Mesendoderm (in vitro differentiated cells): ENCODE measurements at regions not wholly inside any gene's neighbourhood (a gene's known extent, or its start where the extent isn't known, plus 50 kb on each side); places are given as distances from the start of the nearest gene placed in this dataset.

Experiments used
- DNase-seq: peaks from one replicate; pipeline ENCODE4 v3.0.0; 2013
- H2AK5ac ChIP-seq: 2 replicates; pipeline ENCODE4 v1.6.1; 2013; ENCODE audit warnings: low read length, inconsistent platforms
- H2BK120ac ChIP-seq: 2 replicates; pipeline ENCODE4 v1.6.1; 2013; ENCODE audit warnings: low read depth, mild to moderate bottlenecking, low read length, moderate library complexity, mixed read lengths
- H2BK15ac ChIP-seq: replicated peaks from 2 replicates; pipeline ENCODE4 v1.6.1; 2013; ENCODE audit warnings: low read depth, mild to moderate bottlenecking, moderate library complexity
- H2BK5ac ChIP-seq: 2 replicates; pipeline ENCODE4 v1.6.1; 2013; ENCODE audit warnings: low read length, inconsistent platforms
- H3K18ac ChIP-seq: 2 replicates; pipeline ENCODE4 v1.6.1; 2013; ENCODE audit warnings: mild to moderate bottlenecking, low read length, mixed read lengths
- H3K23ac ChIP-seq: one replicate; pipeline ENCODE4 v1.6.1; 2013; ENCODE audit warnings: low read length
- H3K27ac ChIP-seq: 2 replicates; pipeline ENCODE4 v1.5.1; 2013; ENCODE audit warnings: low read depth, mild to moderate bottlenecking, inconsistent platforms, low read length, moderate library complexity
- H3K27me3 ChIP-seq: 2 replicates; pipeline ENCODE4 v1.6.1; 2013; ENCODE audit warnings: low read length, control low read depth, mild to moderate bottlenecking, inconsistent platforms; ENCODE audit not compliant: insufficient read depth, poor library complexity
- H3K36me3 ChIP-seq: 2 replicates; pipeline ENCODE4 v1.6.1; 2013; ENCODE audit warnings: low read length, inconsistent platforms; ENCODE audit not compliant: control insufficient read depth, insufficient read depth
- H3K4ac ChIP-seq: one replicate; pipeline ENCODE4 v1.6.1; 2013; ENCODE audit warnings: low read depth, mild to moderate bottlenecking, low read length, moderate library complexity
- H3K4me1 ChIP-seq: 2 replicates; pipeline ENCODE4 v1.6.1; 2013; ENCODE audit warnings: low read depth, low read length, inconsistent platforms; ENCODE audit not compliant: control insufficient read depth
- H3K4me2 ChIP-seq: 2 replicates; pipeline ENCODE4 v1.6.1; 2013; ENCODE audit warnings: low read length
- H3K4me3 ChIP-seq: 2 replicates; pipeline ENCODE4 v1.5.1; 2013; ENCODE audit warnings: mild to moderate bottlenecking, low read length
- H3K56ac ChIP-seq: one replicate; pipeline ENCODE4 v1.6.1; 2013; ENCODE audit warnings: low read length
- H3K79me1 ChIP-seq: 2 replicates; pipeline ENCODE4 v1.6.1; 2013; ENCODE audit warnings: low read length, inconsistent platforms
- H3K79me2 ChIP-seq: 2 replicates; pipeline ENCODE4 v1.6.1; 2013; ENCODE audit warnings: mild to moderate bottlenecking, low read length; ENCODE audit not compliant: control insufficient read depth, insufficient read depth
- H3K9ac ChIP-seq: 2 replicates; pipeline ENCODE4 v1.6.1; 2013; ENCODE audit warnings: low read length, inconsistent platforms
- H4K5ac ChIP-seq: one replicate; pipeline ENCODE4 v1.6.1; 2013; ENCODE audit warnings: low read length
- H4K8ac ChIP-seq: one replicate; pipeline ENCODE4 v1.6.1; 2013; ENCODE audit warnings: low read depth, mild to moderate bottlenecking, control low read depth, low read length, moderate library complexity
- WGBS: extraction: QIAGEN DNeasy Blood & Tissue Kit; methylation state at CpG from one replicate; pipeline ENCODE4 v1.1.7; 2013; ENCODE audit warnings: low lambda C conversion rate, missing lambda C conversion rate; ENCODE audit not compliant: insufficient coverage; ENCODE audit errors: extremely low coverage; 5-methylcytosine and 5-hydroxymethylcytosine counted together

DNA sequence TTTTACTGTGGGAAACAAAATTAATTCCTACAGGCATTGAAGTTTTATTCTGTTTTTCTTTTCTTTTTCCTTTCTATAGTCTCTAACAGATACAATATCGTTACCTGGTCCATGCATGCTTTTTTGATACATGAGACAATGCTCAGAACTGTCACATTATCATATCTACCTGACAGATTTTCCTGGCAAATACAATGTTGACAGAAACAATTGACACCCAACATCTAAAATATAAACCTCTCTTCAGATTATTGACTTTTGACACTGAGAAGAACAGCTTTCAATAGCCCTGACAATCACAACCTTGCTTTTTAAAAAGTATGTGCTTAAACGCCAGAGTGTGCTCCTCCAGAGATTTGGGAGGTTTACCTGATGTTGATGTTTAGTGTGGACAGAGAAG is 2334.6 kb upstream of the WWC1 start:
- H3K4ac ChIP-seq: no peak overlapping the region
- no CpG with 5 or more reads among the region's 2 CpGs for WGBS
- no peak overlapping the region for H4K8ac ChIP-seq
- no peak for DNase-seq
- no peak overlapping the region for H3K9ac ChIP-seq
- H2AK5ac ChIP-seq: no peak overlapping the region
- no peaks in the 10 kb centered on the region for H3K79me1 ChIP-seq
- H3K27ac ChIP-seq: no peak overlapping the region
- no peak overlapping the region for H2BK5ac ChIP-seq
- H3K18ac ChIP-seq: no peak overlapping the region
- H2BK15ac ChIP-seq: no peak overlapping the region
- no peak overlapping the region for H3K56ac ChIP-seq
- H3K4me2 ChIP-seq: no peak overlapping the region
- H3K27me3 ChIP-seq: no peaks in the 10 kb centered on the region
- no peak overlapping the region for H3K23ac ChIP-seq
- no peak overlapping the region for H3K4me3 ChIP-seq
- no peaks in the 10 kb centered on the region for H3K4me1 ChIP-seq
- no peaks in the 10 kb centered on the region for H3K36me3 ChIP-seq
- H3K79me2 ChIP-seq: no peaks in the 10 kb centered on the region
- H4K5ac ChIP-seq: no peak overlapping the region
- H2BK120ac ChIP-seq: no peak overlapping the region

DNA sequence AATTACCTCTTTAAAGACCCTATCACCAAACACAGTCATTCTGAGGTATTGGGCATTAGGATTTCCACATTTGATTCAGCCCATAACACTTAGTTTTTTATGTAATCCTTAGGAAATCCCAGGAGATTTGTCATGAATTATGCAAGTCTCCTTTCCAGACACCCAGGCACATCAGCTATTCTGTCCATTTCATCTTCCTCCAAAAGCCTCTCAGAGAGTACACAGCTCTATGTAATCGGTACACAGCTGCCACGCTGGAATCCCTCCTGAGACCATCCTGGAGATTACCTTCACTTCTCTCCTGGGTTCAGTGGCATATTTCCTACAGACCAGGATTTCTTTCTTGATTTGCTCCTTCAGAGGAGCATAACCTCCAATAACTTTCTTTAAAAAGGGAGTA is 2309.8 kb upstream of the WWC1 start:
- Histone ChIP-seq H3K79me2 (no peaks in the 10 kb centered on the region), H3K4me1 (no peaks in the 10 kb centered on the region), H3K18ac (no peak overlapping the region), H2BK5ac (no peak overlapping the region), H2AK5ac (no peak overlapping the region), H2BK15ac (no peak overlapping the region), H3K56ac (no peak overlapping the region), H3K27me3 (no peaks in the 10 kb centered on the region), H3K4me3 (no peak overlapping the region), H3K23ac (no peak overlapping the region), H4K8ac (no peak overlapping the region), H3K4ac (no peak overlapping the region), H3K9ac (no peak overlapping the region), H3K36me3 (no peaks in the 10 kb centered on the region), H4K5ac (no peak overlapping the region), H3K27ac (no peak overlapping the region), H3K4me2 (no peak overlapping the region), H2BK120ac (no peak overlapping the region), H3K79me1 (no peaks in the 10 kb centered on the region)
- no CpG with 5 or more reads among the region's 2 CpGs for WGBS
- DNase-seq: no peak

DNA sequence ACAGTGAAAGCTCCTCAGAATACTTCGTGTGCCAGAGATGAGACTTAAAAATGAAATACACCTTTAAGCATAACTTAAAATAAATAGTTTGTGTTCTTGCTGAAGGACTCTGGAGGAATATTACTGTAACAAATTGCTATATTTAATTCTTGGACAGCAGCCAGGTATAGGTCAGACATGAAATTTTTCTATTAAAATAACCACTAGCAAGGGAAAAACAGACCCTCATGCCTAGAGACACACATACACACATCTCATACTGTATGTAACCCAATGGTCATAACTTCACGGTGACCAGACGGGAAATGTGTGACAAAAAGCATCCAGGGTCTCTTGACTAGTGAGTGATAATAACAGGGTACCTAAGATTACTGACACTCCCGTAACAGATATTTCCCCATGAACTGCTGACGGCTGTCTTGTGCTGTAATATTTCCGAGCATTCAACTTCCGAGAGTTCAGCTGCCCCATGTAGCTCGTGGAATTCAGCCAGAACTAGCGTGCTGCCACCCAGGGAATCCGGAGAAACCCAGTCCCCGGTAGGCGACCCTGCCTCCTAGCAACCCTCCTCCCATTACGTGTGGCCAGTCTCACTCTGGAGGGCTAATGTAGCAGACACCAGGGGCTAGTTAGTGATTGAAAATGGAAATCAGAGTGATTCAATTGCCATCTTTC is 2295.1 kb upstream of the WWC1 start:
- Histone ChIP-seq H2BK15ac (no peak overlapping the region), H3K79me2 (no peaks in the 10 kb centered on the region), H3K36me3 (no peaks in the 10 kb centered on the region), H2BK5ac (no peak overlapping the region), H4K5ac (no peak overlapping the region), H3K18ac (no peak overlapping the region), H3K27me3 (no peaks in the 10 kb centered on the region), H3K23ac (no peak overlapping the region), H3K4ac (no peak overlapping the region), H2AK5ac (no peak overlapping the region), H3K56ac (no peak overlapping the region), H4K8ac (no peak overlapping the region), H3K79me1 (no peaks in the 10 kb centered on the region), H2BK120ac (no peak overlapping the region), H3K4me1 (no peaks in the 10 kb centered on the region), H3K27ac (no peak overlapping the region), H3K4me3 (no peak overlapping the region), H3K9ac (no peak overlapping the region), H3K4me2 (no peak overlapping the region)
- DNase-seq: no peak
- WGBS: no CpG with 5 or more reads among the region's 13 CpGs

DNA sequence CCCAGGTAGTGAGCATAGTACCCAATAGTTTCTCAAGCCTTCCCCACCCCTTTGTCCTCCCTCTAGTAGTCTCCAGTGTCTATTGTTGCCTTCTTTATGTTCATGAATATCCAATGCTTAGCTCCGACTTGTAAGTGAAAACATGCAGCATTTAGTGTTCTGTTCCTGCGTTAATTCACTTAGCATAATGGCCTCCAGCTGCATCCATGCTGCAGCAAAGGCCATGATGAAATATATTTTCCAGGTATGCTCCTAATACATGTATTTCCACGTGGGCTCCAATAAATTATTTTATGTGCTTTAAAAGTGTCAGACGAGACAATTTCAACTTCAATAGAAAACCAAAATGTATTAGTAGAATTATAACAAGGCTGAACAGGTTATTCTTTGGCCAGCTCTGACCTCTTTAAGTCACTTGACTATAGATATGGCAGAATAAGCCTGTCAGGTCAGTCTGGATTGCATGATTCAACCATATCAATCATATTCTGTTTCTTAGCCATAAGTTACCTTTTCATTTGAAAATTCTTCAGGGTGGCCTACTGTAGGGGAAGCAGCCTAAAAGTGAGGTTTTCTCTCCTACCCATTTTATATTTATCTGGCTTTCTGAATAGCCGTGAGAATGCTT is 2291.6 kb upstream of the WWC1 start:
- Histone ChIP-seq H3K27me3 (no peaks in the 10 kb centered on the region), H3K18ac (no peak overlapping the region), H3K4me2 (no peak overlapping the region), H3K4me1 (no peaks in the 10 kb centered on the region), H3K56ac (no peak overlapping the region), H3K36me3 (no peaks in the 10 kb centered on the region), H3K9ac (no peak overlapping the region), H3K4ac (no peak overlapping the region), H3K27ac (no peak overlapping the region), H2BK5ac (no peak overlapping the region), H4K8ac (no peak overlapping the region), H3K79me1 (no peaks in the 10 kb centered on the region), H4K5ac (no peak overlapping the region), H2BK15ac (no peak overlapping the region), H3K23ac (no peak overlapping the region), H2BK120ac (no peak overlapping the region), H2AK5ac (no peak overlapping the region), H3K79me2 (no peaks in the 10 kb centered on the region), H3K4me3 (no peak overlapping the region)
- WGBS: no CpG with 5 or more reads among the region's 5 CpGs
- no peak for DNase-seq

DNA sequence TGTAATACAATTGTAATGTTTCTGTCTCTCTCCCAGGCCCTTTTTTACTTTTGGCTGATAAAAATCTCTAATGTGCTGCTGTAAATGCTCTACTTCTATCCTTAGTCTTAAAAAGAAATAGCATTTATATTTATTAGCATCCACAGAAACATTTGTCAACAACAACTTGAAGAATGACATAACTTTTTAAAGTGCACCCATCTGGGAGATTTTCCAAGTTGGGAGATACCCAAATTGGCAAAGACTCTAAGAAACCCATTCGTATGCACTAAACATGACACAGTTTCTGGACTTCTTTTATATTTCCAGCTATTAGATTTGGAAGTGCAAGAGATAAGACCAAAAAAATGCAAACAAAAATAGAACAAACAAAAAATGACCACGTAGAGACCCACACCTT is 2287.4 kb upstream of the WWC1 start:
- Histone ChIP-seq H3K56ac (no peak overlapping the region), H2BK15ac (no peak overlapping the region), H3K36me3 (no peaks in the 10 kb centered on the region), H3K4me3 (no peak overlapping the region), H3K27me3 (no peaks in the 10 kb centered on the region), H3K27ac (no peak overlapping the region), H3K79me1 (no peaks in the 10 kb centered on the region), H2BK120ac (no peak overlapping the region), H3K23ac (no peak overlapping the region), H3K4me2 (no peak overlapping the region), H2AK5ac (no peak overlapping the region), H3K18ac (no peak overlapping the region), H3K79me2 (no peaks in the 10 kb centered on the region), H4K5ac (no peak overlapping the region), H3K4me1 (no peaks in the 10 kb centered on the region), H3K9ac (no peak overlapping the region), H2BK5ac (no peak overlapping the region), H3K4ac (no peak overlapping the region), H4K8ac (no peak overlapping the region)
- DNase-seq: no peak
- no CpG with 5 or more reads among the region's 2 CpGs for WGBS

DNA sequence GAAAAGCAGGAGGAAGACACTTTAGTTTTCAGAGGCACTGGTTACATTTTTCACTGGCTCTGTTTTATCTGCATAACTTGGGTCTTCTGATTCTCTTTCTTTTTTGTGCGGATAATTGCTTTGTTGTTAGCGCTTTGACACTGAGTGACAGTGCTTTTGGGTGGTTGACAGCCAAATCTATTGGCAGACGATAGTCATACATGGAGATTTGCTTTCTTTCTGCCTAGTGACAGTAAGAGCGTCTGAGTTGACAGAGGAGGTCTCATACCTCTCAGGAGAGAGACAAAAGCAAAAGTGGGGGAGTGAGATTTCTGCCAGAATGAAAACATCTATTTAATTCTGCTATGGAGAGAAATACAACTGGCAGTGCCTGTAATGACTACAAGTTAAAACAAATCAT is 2278.0 kb upstream of the WWC1 start:
- no peak overlapping the region for H3K23ac ChIP-seq
- H3K27me3 ChIP-seq: no peaks in the 10 kb centered on the region
- no peaks in the 10 kb centered on the region for H3K79me2 ChIP-seq
- H3K56ac ChIP-seq: no peak overlapping the region
- no peak overlapping the region for H2AK5ac ChIP-seq
- H4K8ac ChIP-seq: no peak overlapping the region
- H2BK120ac ChIP-seq: no peak overlapping the region
- H2BK15ac ChIP-seq: no peak overlapping the region
- no CpG with 5 or more reads among the region's 4 CpGs for WGBS
- no peak for DNase-seq
- no peaks in the 10 kb centered on the region for H3K79me1 ChIP-seq
- H3K4me1 ChIP-seq: no peaks in the 10 kb centered on the region
- no peak overlapping the region for H3K4ac ChIP-seq
- no peak overlapping the region for H3K4me3 ChIP-seq
- H3K27ac ChIP-seq: no peak overlapping the region
- H3K4me2 ChIP-seq: no peak overlapping the region
- H3K18ac ChIP-seq: no peak overlapping the region
- H2BK5ac ChIP-seq: no peak overlapping the region
- no peak overlapping the region for H4K5ac ChIP-seq
- H3K36me3 ChIP-seq: no peaks in the 10 kb centered on the region
- H3K9ac ChIP-seq: no peak overlapping the region
